HG03095 (cell line): ENCODE measurements at regions not wholly inside any gene's neighbourhood (a gene's known extent, or its start where the extent isn't known, plus 50 kb on each side); places are given as distances from the start of the nearest gene placed in this dataset.
"Not testable (repeated sequence)": the region's sequence is repeated elsewhere in the genome, so short reads cannot be mapped to it uniquely, and the experiment has no call there.

Source experiments
- ATAC-seq: cut with Tn5 transposase; IDR thresholded peaks from one replicate; pipeline ENCODE4 v1.9.1; 2021; ENCODE audit warnings: moderate library complexity; ENCODE audit not compliant: unreplicated experiment

GRCh38 chr5:85517386-85517785 is 1100.4 kb upstream of the COX7C start:
- ATAC-seq, result no peak

- ATAC-seq, result no peak
These were observed 1084.2 kb upstream of the COX7C start for GRCh38 chr5:85533341-85534047.

GRCh38 chr5:85538362-85538761 is 1079.4 kb upstream of the COX7C start:
- no peak for ATAC-seq

- no peak for ATAC-seq
These were observed 1072.6 kb upstream of the COX7C start for GRCh38 chr5:85545129-85545528.

GRCh38 chr5:85549229-85549628 is 1068.5 kb upstream of the COX7C start:
- ATAC-seq, result no peak

GRCh38 chr5:85549836-85550599 is 1067.7 kb upstream of the COX7C start:
- no peak for ATAC-seq

GRCh38 chr5:85556464-85556863 is 1061.3 kb upstream of the COX7C start:
- no peak for ATAC-seq

- no peak for ATAC-seq
These were observed 1041.1 kb upstream of the COX7C start for GRCh38 chr5:85576666-85577065.

- ATAC-seq, result not testable (repeated sequence)
These were observed 1029.9 kb upstream of the COX7C start for GRCh38 chr5:85587806-85588205.

GRCh38 chr5:85588268-85588667 is 1029.5 kb upstream of the COX7C start:
- ATAC-seq, result not testable (repeated sequence)

- no peak for ATAC-seq
These were observed 1027.0 kb upstream of the COX7C start for GRCh38 chr5:85590764-85591163.

GRCh38 chr5:85591311-85591710 is 1026.4 kb upstream of the COX7C start:
- ATAC-seq, result no peak

GRCh38 chr5:85602843-85603242 is 1014.9 kb upstream of the COX7C start:
- no peak for ATAC-seq

- no peak for ATAC-seq
These were observed 1013.4 kb upstream of the COX7C start for GRCh38 chr5:85604378-85604777.

GRCh38 chr5:85604786-85605185 is 1013.0 kb upstream of the COX7C start:
- no peak for ATAC-seq

GRCh38 chr5:85605381-85605780 is 1012.4 kb upstream of the COX7C start:
- ATAC-seq, result no peak

- no peak for ATAC-seq
These were observed 1003.3 kb upstream of the COX7C start for GRCh38 chr5:85614489-85614888.

GRCh38 chr5:85621668-85622067 is 996.1 kb upstream of the COX7C start:
- no peak for ATAC-seq

- no peak for ATAC-seq
These were observed 989.6 kb upstream of the COX7C start for GRCh38 chr5:85628153-85628552.

GRCh38 chr5:85638495-85639125 is 979.1 kb upstream of the COX7C start:
- ATAC-seq, result not testable (repeated sequence)

GRCh38 chr5:85646036-85646435 is 971.7 kb upstream of the COX7C start:
- ATAC-seq, result no peak

- no peak for ATAC-seq
These were observed 971.1 kb upstream of the COX7C start for GRCh38 chr5:85646641-85647040.
